NCI-H226 (cell line): ENCODE measurements at regions not wholly inside any gene's neighbourhood (a gene's known extent, or its start where the extent isn't known, plus 50 kb on each side); places are given as distances from the start of the nearest gene placed in this dataset.
"Not testable (repeated sequence)": the region's sequence is repeated elsewhere in the genome, so short reads cannot be mapped to it uniquely, and the experiment has no call there.

Experiments used
- DNase-seq: peaks from one replicate; pipeline ENCODE4 v3.0.0-alpha.2; 2015

- DNase-seq, result peak; percentile 12
Measured at GRCh38 chr10:122780391-122780790, 65.3 kb downstream of the CUZD1 start.

- no peak for DNase-seq
Measured at GRCh38 chr10:122779924-122780323, 65.7 kb downstream of the CUZD1 start.

GRCh38 chr10:122777515-122778059 is 68.1 kb downstream of the CUZD1 start:
- DNase-seq, result no peak

GRCh38 chr10:122774231-122774630 is 71.4 kb downstream of the CUZD1 start:
- no peak for DNase-seq

- DNase-seq, result not testable (repeated sequence)
Measured at GRCh38 chr10:122771404-122771803, 71.8 kb upstream of the C10orf120 start.

- no peak for DNase-seq
Measured at GRCh38 chr10:122768389-122768745, 68.7 kb upstream of the C10orf120 start.

GRCh38 chr10:122767621-122768388 is 68.2 kb upstream of the C10orf120 start:
- no peak for DNase-seq

GRCh38 chr10:122765412-122765811 is 65.8 kb upstream of the C10orf120 start:
- DNase-seq, result no peak

GRCh38 chr10:122756656-122757055 is 57.0 kb upstream of the C10orf120 start:
- DNase-seq, result no peak

- DNase-seq, result no peak
Measured at GRCh38 chr10:122754491-122755235, 55.0 kb upstream of the C10orf120 start.

- DNase-seq, result no peak
Measured at GRCh38 chr10:122749886-122750285, 50.2 kb upstream of the C10orf120 start.
